GM21717 (cell line): ENCODE measurements at regions not wholly inside any gene's neighbourhood (a gene's known extent, or its start where the extent isn't known, plus 50 kb on each side); places are given as distances from the start of the nearest gene placed in this dataset.
"Not testable (repeated sequence)": the region's sequence is repeated elsewhere in the genome, so short reads cannot be mapped to it uniquely, and the experiment has no call there.

Source experiments
- ATAC-seq: cut with Tn5 transposase; IDR thresholded peaks from one replicate; pipeline ENCODE4 v1.9.1; 2021; ENCODE audit warnings: mild to moderate bottlenecking, moderate library complexity; ENCODE audit not compliant: unreplicated experiment

DNA sequence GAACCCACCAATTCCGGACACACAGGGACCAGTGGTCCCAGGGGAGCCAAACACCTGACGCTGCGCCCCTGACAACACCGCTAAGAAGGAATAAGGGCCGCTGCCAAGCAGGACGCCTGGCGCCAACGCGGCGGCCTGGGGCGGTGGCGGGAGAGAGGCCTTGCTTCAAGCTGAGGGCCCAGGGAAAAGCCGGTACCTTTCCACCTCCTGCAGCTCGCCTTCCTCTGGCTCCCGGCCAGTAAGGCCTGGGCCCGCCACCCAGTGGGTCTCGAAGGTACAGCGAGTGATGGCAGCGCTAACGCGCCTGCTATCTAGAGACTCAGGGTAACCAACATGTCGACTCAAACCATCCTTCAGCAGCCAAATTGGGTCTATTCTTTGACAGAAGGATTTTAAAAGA is 1074.1 kb downstream of the SI start:
- no peak for ATAC-seq

DNA sequence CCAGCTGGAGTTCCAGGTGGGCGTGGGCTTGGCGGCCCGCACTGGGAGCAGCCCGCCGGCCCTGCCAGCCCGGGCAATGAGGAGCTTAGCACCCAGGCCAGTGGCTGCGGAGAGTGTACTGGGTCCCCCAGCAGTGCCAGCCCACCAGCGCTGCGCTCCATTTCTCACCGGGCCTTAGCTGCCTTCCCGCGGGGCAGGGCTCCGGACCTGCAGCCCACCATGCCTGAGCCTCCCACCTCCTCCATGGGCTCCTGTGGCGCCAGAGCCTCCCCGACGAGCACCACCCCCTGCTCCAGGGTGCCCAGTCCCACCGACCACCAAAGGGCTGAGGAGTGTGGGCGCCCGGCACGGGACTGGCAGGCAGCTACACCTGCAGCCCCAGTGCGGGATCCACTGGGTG is 1075.3 kb downstream of the SI start:
- not testable (repeated sequence) for ATAC-seq

DNA sequence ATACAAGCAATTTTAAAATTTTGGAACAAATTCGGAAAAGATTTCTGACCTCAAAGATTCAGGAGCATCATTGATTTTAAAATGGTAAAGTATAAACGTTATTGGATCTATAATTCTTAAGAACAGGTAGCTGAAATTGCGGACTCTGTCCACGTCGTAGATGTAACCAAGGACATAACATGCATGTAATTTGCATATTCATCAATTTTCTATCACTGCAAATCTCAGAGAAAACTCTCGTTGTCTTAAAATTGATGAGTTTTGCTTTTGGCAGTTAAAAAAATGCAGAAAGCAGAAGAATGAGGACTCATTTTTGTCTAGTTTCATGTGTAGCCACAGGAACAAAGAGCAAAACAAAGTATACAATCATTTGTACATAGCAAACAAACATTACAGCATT is 1094.4 kb downstream of the SI start:
- no peak for ATAC-seq

- no peak for ATAC-seq
Measured at GRCh38 chr3:163971861-163972260, 1106.4 kb downstream of the SI start.

- no peak for ATAC-seq
Measured at GRCh38 chr3:163957072-163957471, 1121.2 kb downstream of the SI start.

DNA sequence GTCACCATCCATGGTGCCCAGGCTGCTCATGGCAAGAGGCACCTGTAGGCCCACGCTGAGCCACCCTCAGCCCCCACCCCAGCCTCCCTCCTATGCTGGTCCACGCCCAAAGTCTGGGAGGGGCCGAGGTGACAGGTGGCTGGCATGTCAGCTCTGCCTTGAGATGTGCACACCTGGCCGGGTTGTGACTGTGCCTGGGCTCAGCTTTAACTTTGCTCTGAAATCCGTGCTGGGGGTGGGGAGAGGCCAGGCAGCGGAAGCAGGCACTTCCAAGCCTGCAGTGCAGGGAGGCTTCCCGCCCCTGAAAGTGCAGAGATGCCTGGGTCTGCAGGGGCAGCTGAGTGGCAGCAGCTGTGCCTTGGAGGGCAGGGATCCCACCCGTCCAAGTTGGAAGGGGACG is 1124.8 kb downstream of the SI start:
- no peak for ATAC-seq

- no peak for ATAC-seq
Measured at GRCh38 chr3:163952499-163952898, 1125.8 kb downstream of the SI start.

GRCh38 chr3:163951397-163951987 is 1126.8 kb downstream of the SI start:
- no peak for ATAC-seq

- ATAC-seq: no peak
Measured at GRCh38 chr3:163946785-163947184, 1131.5 kb downstream of the SI start.

DNA sequence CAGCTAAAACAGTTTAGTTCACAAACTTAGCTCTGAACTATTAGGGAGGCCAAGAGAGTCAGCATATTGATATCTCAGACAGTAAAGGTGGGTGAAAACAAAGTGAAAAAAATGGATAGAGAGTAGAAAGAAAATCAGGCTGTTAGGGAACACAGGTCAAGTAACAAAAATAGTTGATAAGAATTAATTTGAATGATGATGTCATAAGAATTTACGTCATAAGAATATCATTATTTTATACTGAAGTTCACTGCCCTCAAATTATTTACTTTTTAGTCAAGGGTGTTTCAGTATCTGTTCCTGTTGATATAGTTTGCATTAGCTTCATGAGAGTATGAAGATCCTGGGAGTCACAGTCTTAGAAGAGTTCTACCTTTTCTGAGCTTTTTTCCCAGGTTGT is 1134.6 kb downstream of the SI start:
- ATAC-seq: no peak

GRCh38 chr3:163939926-163940325 is 1138.4 kb downstream of the SI start:
- no peak for ATAC-seq

DNA sequence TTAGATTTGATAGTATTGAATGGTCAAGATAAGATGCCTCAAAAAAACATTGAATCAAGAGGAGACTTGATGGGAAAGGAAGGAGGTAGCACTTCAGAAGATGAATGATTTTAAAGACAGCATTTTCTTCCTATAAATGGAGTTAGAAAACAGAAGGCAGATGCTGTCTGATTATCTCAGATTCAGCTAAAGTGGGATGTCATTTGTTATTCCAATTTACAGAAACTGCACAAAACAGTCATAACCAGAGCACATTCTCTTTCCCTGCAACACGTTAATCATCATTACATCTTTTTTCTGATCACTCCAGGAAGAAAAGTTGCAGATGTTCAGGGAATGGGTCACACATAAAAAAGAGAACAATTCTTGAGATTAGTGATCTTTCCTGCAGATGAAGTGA is 1141.8 kb downstream of the SI start:
- ATAC-seq: no peak

DNA sequence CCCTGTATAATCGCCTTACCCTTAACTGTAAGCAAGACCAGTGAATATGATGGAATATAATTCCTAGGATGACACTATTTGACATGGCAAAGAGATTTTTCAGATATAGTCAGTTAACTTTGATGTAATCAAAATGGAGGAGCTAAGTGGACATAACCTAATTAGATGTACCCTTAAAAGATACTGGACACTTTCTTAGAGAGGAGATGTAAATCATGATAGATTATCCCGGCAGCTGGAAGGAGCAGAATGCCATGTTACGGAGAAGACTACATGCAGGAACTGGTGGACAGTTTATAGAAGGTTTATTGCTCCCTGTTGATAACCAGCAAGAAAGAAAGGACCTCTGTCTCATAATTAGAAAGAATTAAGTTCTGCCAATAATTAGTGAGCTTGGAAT is 1142.9 kb downstream of the SI start:
- no peak for ATAC-seq

- no peak for ATAC-seq
Measured at GRCh38 chr3:163929069-163929652, 1149.1 kb downstream of the SI start.

DNA sequence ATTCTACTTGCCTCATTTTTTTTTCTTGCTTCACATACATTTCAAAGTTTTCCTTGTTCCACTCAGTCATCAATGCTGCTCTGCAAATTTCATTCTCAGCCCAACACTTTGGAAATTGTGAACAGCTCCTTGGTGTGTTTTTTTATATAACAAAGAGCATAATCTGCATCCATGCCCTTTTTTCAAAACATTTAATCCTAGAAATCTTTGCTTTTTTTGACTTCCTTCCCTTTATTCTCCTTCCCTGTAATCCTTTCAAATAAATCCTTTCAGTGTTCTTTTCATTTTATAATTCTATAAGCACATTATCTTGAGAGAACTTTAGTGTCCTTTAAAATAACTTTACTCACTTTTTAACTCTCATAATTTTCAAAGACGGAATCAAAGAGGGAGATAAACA is 1150.8 kb downstream of the SI start:
- no peak for ATAC-seq

DNA sequence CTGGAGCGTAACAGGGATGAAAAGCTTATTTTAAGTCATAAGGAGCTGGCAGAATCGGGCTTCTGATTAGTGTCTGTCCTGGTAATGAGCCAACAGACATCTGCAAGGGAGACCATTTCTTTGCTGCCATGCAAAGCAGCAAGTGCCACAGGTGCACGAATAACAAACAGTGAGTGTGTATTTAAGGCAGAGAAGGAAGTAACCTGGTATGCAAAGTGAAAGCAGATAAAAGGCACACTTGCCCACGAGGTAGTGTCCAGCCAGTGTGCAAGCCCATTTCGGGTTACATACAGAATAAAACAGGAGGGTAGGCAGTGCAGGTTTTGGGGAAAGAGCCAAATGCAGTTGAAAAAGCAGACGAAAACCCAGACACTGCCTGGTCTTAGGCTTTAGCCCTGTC is 1153.7 kb downstream of the SI start:
- no peak for ATAC-seq

- ATAC-seq: no peak
Measured at GRCh38 chr3:163919154-163919553, 1159.1 kb downstream of the SI start.

- no peak for ATAC-seq
Measured at GRCh38 chr3:163916596-163917560, 1161.4 kb downstream of the SI start.

GRCh38 chr3:163915280-163915679 is 1163.0 kb downstream of the SI start:
- no peak for ATAC-seq

GRCh38 chr3:163914567-163914966 is 1163.7 kb downstream of the SI start:
- ATAC-seq: no peak

DNA sequence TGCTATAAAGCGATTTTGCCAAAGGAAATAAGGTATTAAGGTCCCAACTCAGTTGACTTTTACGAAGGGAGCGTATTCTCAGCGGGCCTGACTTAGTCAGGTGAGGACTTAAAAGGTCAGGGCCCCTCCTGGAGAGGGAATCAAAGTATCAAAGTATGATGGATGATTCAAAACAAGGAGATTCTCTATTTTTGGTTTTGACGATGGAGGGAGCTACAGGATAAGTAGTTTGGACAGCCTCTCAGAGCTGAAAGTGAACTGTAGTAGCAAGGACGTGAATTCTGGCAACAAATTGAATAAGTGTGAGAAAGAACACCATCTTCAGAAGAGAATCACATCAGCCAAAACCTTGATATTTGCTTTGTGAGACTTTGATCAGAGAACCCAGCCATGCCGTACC is 1186.5 kb downstream of the SI start:
- ATAC-seq: no peak

DNA sequence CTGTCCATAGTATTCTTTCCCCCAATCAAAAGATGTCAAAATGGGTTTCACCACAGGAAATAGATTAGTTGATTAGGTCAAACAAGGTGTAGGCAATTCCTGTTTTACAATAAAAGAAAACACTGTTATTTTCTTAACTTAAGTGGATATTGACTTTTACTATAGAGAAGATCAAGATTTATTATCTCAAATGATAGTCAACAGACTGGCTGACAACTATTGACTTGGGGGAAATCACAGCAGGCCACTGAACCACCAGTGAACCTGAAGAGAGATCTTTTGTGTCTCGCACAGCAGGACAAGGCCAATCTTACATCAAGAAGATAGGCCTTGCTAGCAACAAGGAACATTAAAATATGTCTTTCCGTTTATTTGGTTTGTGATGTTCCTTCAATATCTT is 1187.6 kb downstream of the SI start:
- no peak for ATAC-seq
